ENCODE measurements at regions not wholly inside any gene's neighbourhood (a gene's known extent, or its start where the extent isn't known, plus 50 kb on each side); places are given as distances from the start of the nearest gene placed in this dataset.

DNA sequence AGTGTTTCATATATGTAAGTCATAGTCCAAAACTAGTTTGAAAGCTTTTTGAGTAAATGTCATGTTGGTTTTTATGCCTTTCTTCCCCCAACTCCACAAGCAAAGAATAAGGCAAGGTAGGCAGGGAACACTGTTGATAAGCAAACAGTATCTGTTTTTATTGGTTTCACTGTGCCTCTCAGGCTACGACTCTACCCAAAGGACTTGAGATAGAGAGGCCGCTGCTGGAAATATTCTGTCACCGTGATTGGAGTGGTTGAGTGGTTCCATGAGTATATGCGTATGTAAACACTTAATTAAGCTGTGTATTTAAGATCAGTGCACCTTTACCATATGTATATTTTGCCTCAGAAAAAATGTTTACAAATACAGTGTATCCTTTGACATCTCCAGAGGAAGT lies 138.1 kb upstream of the KIF26B start:
- Histone ChIP-seq H3K9me3 (no peaks in the 10 kb centered on the region), H3K27ac (no peak overlapping the region), H3K36me3 (no peaks in the 10 kb centered on the region), H3K4me3 (no peak overlapping the region), H3K4me1 (replicated peaks) (no peaks in the 10 kb centered on the region), H3K27me3 (replicated peaks; ENCODE audit: insufficient read depth) (no peaks in the 10 kb centered on the region)
- intact Hi-C loops (cut with DNase I): no loop called here
- peak; percentile 19 for TF ChIP-seq POLR2AphosphoS5 (IDR thresholded peaks at IDR 0.05)
- no peak for TF ChIP-seq CTCF (IDR thresholded peaks at IDR 0.05)
- WGBS: 61% methylated on average over 4 of the region's 4 CpGs
- DNase-seq (ENCODE audit: low spot score): peak; percentile 8

- TF ChIP-seq CTCF (IDR thresholded peaks at IDR 0.05) (no peak), POLR2AphosphoS5 (IDR thresholded peaks at IDR 0.05) (no peak), POLR2A (IDR thresholded peaks at IDR 0.05) (no peak)
- DNase-seq (ENCODE audit: low spot score): no peak
- no peaks in the 10 kb centered on the region for H3K36me3 ChIP-seq
- H3K27me3 ChIP-seq (replicated peaks; ENCODE audit: insufficient read depth): no peaks in the 10 kb centered on the region
- H3K4me1 ChIP-seq (replicated peaks): no peaks in the 10 kb centered on the region
- intact Hi-C loops (cut with DNase I): no loop called here
- H3K4me3 ChIP-seq: no peak overlapping the region
- H3K27ac ChIP-seq: no peak overlapping the region
- 89% methylated on average over 3 of the region's 3 CpGs for WGBS
- H3K9me3 ChIP-seq: no peaks in the 10 kb centered on the region
These were observed 139.8 kb upstream of the KIF26B start for GRCh38 chr1:245015031-245015430.

DNA sequence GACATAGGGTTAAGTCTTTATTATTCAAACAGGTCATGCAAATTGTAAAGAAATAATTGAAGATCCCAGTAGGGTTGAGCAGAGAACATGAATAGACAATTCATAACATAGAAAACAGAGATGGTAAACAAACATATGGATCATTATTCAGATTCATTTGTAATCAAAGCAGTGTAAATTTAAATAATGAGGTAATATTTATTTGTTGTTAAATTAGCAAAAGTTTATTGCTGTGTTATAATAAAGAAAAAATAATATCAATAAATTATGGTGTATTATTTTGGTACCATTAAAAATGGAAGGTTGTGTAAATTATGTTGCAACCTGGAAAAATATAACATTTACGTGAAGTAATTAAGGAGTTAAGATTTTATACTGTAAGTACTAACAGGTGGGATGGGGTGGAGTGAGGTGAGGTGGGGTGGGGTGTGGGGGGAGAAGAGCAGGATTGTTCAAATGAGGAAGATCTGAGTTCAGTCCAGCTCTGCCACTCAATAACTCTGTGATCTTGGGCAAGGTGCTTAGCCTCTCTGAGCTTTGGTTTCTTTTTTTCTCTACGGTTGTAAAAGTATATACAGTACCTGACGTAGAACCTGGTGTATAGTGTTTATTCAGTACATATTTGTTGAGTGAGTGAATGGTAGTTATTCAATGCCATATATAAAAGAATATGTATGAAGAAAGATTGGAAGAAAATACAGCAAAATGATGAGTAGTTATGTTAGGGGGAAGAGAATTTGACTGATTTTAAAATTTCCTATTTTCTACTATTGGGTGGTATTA lies 140.3 kb upstream of the KIF26B start:
- Histone ChIP-seq H3K36me3 (no peaks in the 10 kb centered on the region), H3K27me3 (replicated peaks; ENCODE audit: insufficient read depth) (no peaks in the 10 kb centered on the region), H3K9me3 (no peaks in the 10 kb centered on the region), H3K4me3 (no peak overlapping the region), H3K4me1 (replicated peaks) (no peaks in the 10 kb centered on the region), H3K27ac (no peak overlapping the region)
- TF ChIP-seq POLR2AphosphoS5 (IDR thresholded peaks at IDR 0.05): no peak
- no peak for TF ChIP-seq CTCF (IDR thresholded peaks at IDR 0.05)
- TF ChIP-seq POLR2A (IDR thresholded peaks at IDR 0.05): no peak
- no peak for DNase-seq (ENCODE audit: low spot score)
- 78% methylated on average over 3 of the region's 3 CpGs for WGBS
- intact Hi-C loops (cut with DNase I): no loop called here

- TF ChIP-seq POLR2A (IDR thresholded peaks at IDR 0.05) (no peak), CTCF (IDR thresholded peaks at IDR 0.05) (no peak), POLR2AphosphoS5 (IDR thresholded peaks at IDR 0.05) (no peak)
- H3K4me1 ChIP-seq (replicated peaks): no peaks in the 10 kb centered on the region
- H3K9me3 ChIP-seq: no peaks in the 10 kb centered on the region
- WGBS: 98% methylated on average over 8 of the region's 8 CpGs
- H3K4me3 ChIP-seq: no peak overlapping the region
- no peak overlapping the region for H3K27ac ChIP-seq
- intact Hi-C loops (cut with DNase I): no loop called here
- H3K36me3 ChIP-seq: no peaks in the 10 kb centered on the region
- no peak for DNase-seq (ENCODE audit: low spot score)
- no peaks in the 10 kb centered on the region for H3K27me3 ChIP-seq (replicated peaks; ENCODE audit: insufficient read depth)
These were observed 144.7 kb upstream of the KIF26B start for GRCh38 chr1:245010018-245010614.

DNA sequence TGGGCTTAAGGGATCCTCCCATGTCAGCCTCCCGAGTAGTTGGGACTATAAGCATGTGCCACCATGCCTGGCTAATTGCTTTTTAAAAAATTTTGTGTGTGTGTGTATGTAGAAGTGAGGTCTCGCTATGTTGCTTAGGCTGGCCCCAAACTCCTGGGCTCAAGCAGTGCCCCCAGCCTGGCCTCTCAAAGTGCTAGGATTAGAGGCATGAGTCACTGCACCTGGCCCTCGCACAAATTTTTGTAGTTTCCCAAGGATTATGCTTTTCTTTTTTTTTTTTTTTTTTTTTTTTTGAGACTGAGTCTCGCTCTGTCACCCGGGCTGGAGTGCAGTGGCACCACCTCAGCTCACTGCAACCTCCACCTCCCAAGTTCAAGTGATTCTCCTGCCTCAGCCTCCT lies 144.4 kb upstream of the HNRNPU start:
- DNase-seq (ENCODE audit: low spot score): no peak
- intact Hi-C loops (cut with DNase I): no loop called here
- Histone ChIP-seq H3K27me3 (replicated peaks; ENCODE audit: insufficient read depth) (no peaks in the 10 kb centered on the region), H3K36me3 (no peaks in the 10 kb centered on the region), H3K27ac (no peak overlapping the region), H3K4me1 (replicated peaks) (no peaks in the 10 kb centered on the region), H3K4me3 (no peak overlapping the region), H3K9me3 (no peaks in the 10 kb centered on the region)
- TF ChIP-seq POLR2A (IDR thresholded peaks at IDR 0.05): no peak
- no peak for TF ChIP-seq CTCF (IDR thresholded peaks at IDR 0.05)
- no peak for TF ChIP-seq POLR2AphosphoS5 (IDR thresholded peaks at IDR 0.05)
- 90% methylated on average over 5 of the region's 5 CpGs for WGBS

Measured in prostate gland (tissue), 2 donors.